ENCODE measurements at regions not wholly inside any gene's neighbourhood (a gene's known extent, or its start where the extent isn't known, plus 50 kb on each side); places are given as distances from the start of the nearest gene placed in this dataset.

DNA sequence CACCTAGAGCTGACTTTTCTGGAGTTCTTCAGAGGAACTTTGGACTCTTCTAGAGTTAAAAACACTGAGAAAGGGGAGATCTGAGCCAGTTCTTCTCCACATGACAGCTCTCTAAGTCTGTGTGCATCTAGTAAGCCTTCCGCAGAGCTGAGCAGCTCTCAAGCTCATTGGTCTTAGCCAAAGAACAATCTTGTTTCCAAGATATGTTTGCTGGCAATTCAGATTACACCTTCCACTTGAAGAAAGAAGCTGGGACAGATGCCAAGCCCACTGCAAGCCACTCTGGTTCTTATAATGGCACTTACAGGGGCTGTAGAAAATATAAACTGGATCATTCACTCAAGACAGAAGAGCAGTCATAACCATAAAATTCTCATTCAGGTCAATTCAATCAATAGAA is 134.1 kb upstream of the TOX3 start:
- no peaks in the 10 kb centered on the region for H3K36me3 ChIP-seq (ENCODE audit: control insufficient read depth in 1 of 2, insufficient read depth in 2 of 2, low read length in 2 of 2)
- DNase-seq (ENCODE audit: low read depth, low spot score) (no peak), ATAC-seq (no peak)
- BruUV-seq (replicated peaks): no TSS peak
- intact Hi-C loops (cut with micrococcal nuclease): no loop called here
- CTCF ChIA-PET: no interaction called here
- no peak overlapping the region for H3K27ac ChIP-seq (ENCODE audit: low read depth, low read length)
- RAD21 ChIA-PET (ENCODE audit: low non-redundant PET in 1 of 2, low total read pairs in 2 of 2, uncharacterized antibody in 2 of 2, unreplicated experiment in 2 of 2): no interaction called here
- H3K9ac ChIP-seq (ENCODE audit: low read length): no peak overlapping the region
- no peaks in the 10 kb centered on the region for H3K9me2 ChIP-seq (ENCODE audit: insufficient read depth)
- H3K4me1 ChIP-seq (ENCODE audit: control insufficient read depth in 1 of 2, insufficient read depth in 2 of 2, low read length in 2 of 2): no peaks in the 10 kb centered on the region
- no peaks in the 10 kb centered on the region for H3K79me2 ChIP-seq (ENCODE audit: insufficient read depth, low read length)
- H3K4me3 ChIP-seq (replicated peaks in 1 of 2; ENCODE audit: low read depth in 1 of 2, low read length in 2 of 2): no peak overlapping the region
- no peaks in the 10 kb centered on the region; a peak in 1 of 4 replicates for H3K9me3 ChIP-seq (ENCODE audit: control insufficient read depth in 1 of 2, insufficient read depth in 1 of 2, low read depth in 1 of 2, low read length in 2 of 2)
- no peak overlapping the region for H2AFZ ChIP-seq (ENCODE audit: low read depth, low read length, poor library complexity, severe bottlenecking)
- TF ChIP-seq EGR1 (IDR thresholded peaks at IDR 0.05; ENCODE audit: low read depth) (no peak), CEBPB (IDR thresholded peaks at IDR 0.05; ENCODE audit: low read depth) (no peak), CBX3 (IDR thresholded peaks at IDR 0.05; ENCODE audit: low read depth) (no peak), POLR2A (IDR thresholded peaks at IDR 0.05; ENCODE audit: borderline replicate concordance, extremely low read depth, insufficient read depth, insufficient read length) (no peak), SIN3A (IDR thresholded peaks at IDR 0.05; ENCODE audit: low read depth) (no peak), TCF7L2 (IDR thresholded peaks at IDR 0.05; ENCODE audit: borderline replicate concordance, extremely low read depth, insufficient read depth, insufficient read length) (no peak), JUND (IDR thresholded peaks at IDR 0.05) (no peak)
- TF ChIP-seq, protein P1, sequence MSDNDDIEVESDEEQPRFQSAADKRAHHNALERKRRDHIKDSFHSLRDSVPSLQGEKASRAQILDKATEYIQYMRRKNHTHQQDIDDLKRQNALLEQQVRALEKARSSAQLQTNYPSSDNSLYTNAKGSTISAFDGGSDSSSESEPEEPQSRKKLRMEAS (IDR thresholded peaks at IDR 0.05): no peak
- TF ChIP-seq, protein P2, sequence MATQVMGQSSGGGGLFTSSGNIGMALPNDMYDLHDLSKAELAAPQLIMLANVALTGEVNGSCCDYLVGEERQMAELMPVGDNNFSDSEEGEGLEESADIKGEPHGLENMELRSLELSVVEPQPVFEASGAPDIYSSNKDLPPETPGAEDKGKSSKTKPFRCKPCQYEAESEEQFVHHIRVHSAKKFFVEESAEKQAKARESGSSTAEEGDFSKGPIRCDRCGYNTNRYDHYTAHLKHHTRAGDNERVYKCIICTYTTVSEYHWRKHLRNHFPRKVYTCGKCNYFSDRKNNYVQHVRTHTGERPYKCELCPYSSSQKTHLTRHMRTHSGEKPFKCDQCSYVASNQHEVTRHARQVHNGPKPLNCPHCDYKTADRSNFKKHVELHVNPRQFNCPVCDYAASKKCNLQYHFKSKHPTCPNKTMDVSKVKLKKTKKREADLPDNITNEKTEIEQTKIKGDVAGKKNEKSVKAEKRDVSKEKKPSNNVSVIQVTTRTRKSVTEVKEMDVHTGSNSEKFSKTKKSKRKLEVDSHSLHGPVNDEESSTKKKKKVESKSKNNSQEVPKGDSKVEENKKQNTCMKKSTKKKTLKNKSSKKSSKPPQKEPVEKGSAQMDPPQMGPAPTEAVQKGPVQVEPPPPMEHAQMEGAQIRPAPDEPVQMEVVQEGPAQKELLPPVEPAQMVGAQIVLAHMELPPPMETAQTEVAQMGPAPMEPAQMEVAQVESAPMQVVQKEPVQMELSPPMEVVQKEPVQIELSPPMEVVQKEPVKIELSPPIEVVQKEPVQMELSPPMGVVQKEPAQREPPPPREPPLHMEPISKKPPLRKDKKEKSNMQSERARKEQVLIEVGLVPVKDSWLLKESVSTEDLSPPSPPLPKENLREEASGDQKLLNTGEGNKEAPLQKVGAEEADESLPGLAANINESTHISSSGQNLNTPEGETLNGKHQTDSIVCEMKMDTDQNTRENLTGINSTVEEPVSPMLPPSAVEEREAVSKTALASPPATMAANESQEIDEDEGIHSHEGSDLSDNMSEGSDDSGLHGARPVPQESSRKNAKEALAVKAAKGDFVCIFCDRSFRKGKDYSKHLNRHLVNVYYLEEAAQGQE (IDR thresholded peaks at IDR 0.05; ENCODE audit: low read depth): no peak
- POLR2A ChIA-PET: no interaction called here
- H3K27me3 ChIP-seq (ENCODE audit: insufficient read depth, low read length): no peaks in the 10 kb centered on the region
- no peak overlapping the region for H3K4me2 ChIP-seq (ENCODE audit: low read length)
- H4K20me1 ChIP-seq (ENCODE audit: insufficient read depth): no peaks in the 10 kb centered on the region

Data from HCT116 (cell line).